HCT116 (cell line): ENCODE measurements at regions not wholly inside any gene's neighbourhood (a gene's known extent, or its start where the extent isn't known, plus 50 kb on each side); places are given as distances from the start of the nearest gene placed in this dataset.

Source experiments
- ATAC-seq: fragments of 200-7000 bp; cut with Tn5 transposase; 2 replicates; pipeline ENCODE4 v1.9.1; 2020; ENCODE audit warnings: mild to moderate bottlenecking, moderate library complexity
- BruUV-seq: library from RNA; stranded (reverse); fragments of 400-500 nt; replicated peaks from 2 replicates; lab custom pipeline; 2021; lab: Mats Ljungman, UMichigan
- CTCF ChIA-PET: fragments of 300-600 bp; sonication (Branson Sonifier 250); formaldehyde crosslinking; loops from one replicate; lab custom pipeline; 2021; ENCODE audit warnings: antibody characterized with exemption; lab: Charles Lee
- POLR2A ChIA-PET: fragments of 300-600, 350-600 bp; sonication (Branson Sonifier 250); formaldehyde crosslinking; loops from one replicate; lab custom pipeline; 2021; ENCODE audit warnings: antibody characterized with exemption; lab: Charles Lee
- RAD21 ChIA-PET, 2 experiments: fragments of 300-600 bp; sonication (Branson Sonifier 250); formaldehyde crosslinking; loops; one replicate each; lab custom pipeline; 2023; ENCODE audit warnings: low total read pairs in 2 of 2; ENCODE audit not compliant: uncharacterized antibody in 2 of 2, unreplicated experiment in 2 of 2, low non-redundant PET in 1 of 2; lab: Charles Lee
- DNase-seq: peaks from one replicate; pipeline ENCODE4 v3.0.0-alpha.2; 2010; ENCODE audit warnings: low read depth, low spot score
- H2AFZ ChIP-seq: fragments of 200-600 bp; shearing (Covaris generic), sonication (generic); 2 replicates; pipeline ENCODE4 v1.6.1; 2017; ENCODE audit warnings: low read depth, mixed run types, mixed read lengths, antibody characterized with exemption, low read length; ENCODE audit not compliant: poor library complexity, severe bottlenecking
- H3K27ac ChIP-seq: 2 replicates; pipeline ENCODE4 v1.5.1; 2012; ENCODE audit warnings: low read depth, low read length
- H3K27me3 ChIP-seq: fragments of 200-600 bp; sonication (generic); 2 replicates; pipeline ENCODE4 v1.6.1; 2016; ENCODE audit warnings: mixed run types, low read length, mixed read lengths; ENCODE audit not compliant: insufficient read depth
- H3K36me3 ChIP-seq, 2 experiments: fragments of 200-500 bp in 1 of 2; fragments of 200-600 bp in 1 of 2; sonication (Bioruptor generic) in 1 of 2; sonication (generic) in 1 of 2; 2 replicates each; pipeline versions ENCODE4 v1.5.1 to v1.6.1; 2014 to 2016; ENCODE audit warnings: low read length in 2 of 2, inconsistent platforms in 1 of 2, mixed read lengths in 1 of 2, mixed run types in 1 of 2; ENCODE audit not compliant: insufficient read depth in 2 of 2, control insufficient read depth in 1 of 2
- H3K4me1 ChIP-seq, 2 experiments: fragments of 200-600 bp in 1 of 2; sonication (generic) in 1 of 2; 2 replicates each; pipeline versions ENCODE4 v1.5.1 to v1.6.1; 2012 to 2017; ENCODE audit warnings: low read length in 2 of 2, inconsistent platforms in 1 of 2, mild to moderate bottlenecking in 1 of 2, mixed read lengths in 1 of 2, mixed run types in 1 of 2, moderate library complexity in 1 of 2; ENCODE audit not compliant: insufficient read depth in 2 of 2, control insufficient read depth in 1 of 2
- H3K4me2 ChIP-seq: fragments of 200-600 bp; sonication (generic); 2 replicates; pipeline ENCODE4 v1.6.1; 2017; ENCODE audit warnings: mixed run types, low read length, mixed read lengths
- H3K4me3 ChIP-seq, 2 experiments: fragments of 200-600 bp in 1 of 2; sonication (generic) in 1 of 2; replicated peaks in 1 of 2; 2 replicates each; pipeline ENCODE4 v1.5.1; 2011 to 2016; ENCODE audit warnings: low read length in 2 of 2, control low read depth in 1 of 2, low read depth in 1 of 2, mild to moderate bottlenecking in 1 of 2, mixed read lengths in 1 of 2, mixed run types in 1 of 2
- H3K79me2 ChIP-seq: fragments of 200-600 bp; sonication (generic); 2 replicates; pipeline ENCODE4 v1.6.1; 2017; ENCODE audit warnings: mild to moderate bottlenecking, mixed run types, low read length, moderate library complexity, mixed read lengths; ENCODE audit not compliant: insufficient read depth
- H3K9ac ChIP-seq: fragments of 200-600 bp; sonication (generic); 2 replicates; pipeline ENCODE4 v1.6.1; 2016; ENCODE audit warnings: low read length, mixed read lengths
- H3K9me2 ChIP-seq: fragments of 200-600 bp; sonication (generic), shearing (Covaris generic); 2 replicates; pipeline ENCODE4 v1.6.1; 2017; ENCODE audit warnings: mixed run types, mild to moderate bottlenecking, moderate library complexity; ENCODE audit not compliant: insufficient read depth
- H3K9me3 ChIP-seq, 2 experiments: fragments of 200-500 bp in 1 of 2; fragments of 200-600 bp in 1 of 2; sonication (Bioruptor generic) in 1 of 2; sonication (generic) in 1 of 2; 2 replicates each; pipeline ENCODE4 v1.6.1; 2014 to 2017; ENCODE audit warnings: low read length in 2 of 2, mixed read lengths in 2 of 2, inconsistent platforms in 1 of 2, low read depth in 1 of 2, mild to moderate bottlenecking in 1 of 2, mixed run types in 1 of 2, moderate library complexity in 1 of 2; ENCODE audit not compliant: control insufficient read depth in 1 of 2, insufficient read depth in 1 of 2
- H4K20me1 ChIP-seq: fragments of 200-600 bp; sonication (generic), shearing (Covaris generic); 2 replicates; pipeline ENCODE4 v1.6.1; 2017; ENCODE audit warnings: mixed run types, mild to moderate bottlenecking, moderate library complexity; ENCODE audit not compliant: insufficient read depth
- EZH2phosphoT487 ChIP-seq: fragments of 200-600 bp; IDR thresholded peaks from 2 replicates; pipeline ENCODE4 v1.6.1; 2018; ENCODE audit warnings: antibody characterized with exemption, borderline replicate concordance
- MAX ChIP-seq: IDR thresholded peaks from 2 replicates; pipeline ENCODE4 v1.6.1; 2012
- POLR2A ChIP-seq: IDR thresholded peaks from 2 replicates; pipeline ENCODE4 v1.7.0; 2011; ENCODE audit warnings: borderline replicate concordance; ENCODE audit not compliant: insufficient read depth, insufficient read length; ENCODE audit errors: extremely low read depth
- RAD21 ChIP-seq: IDR thresholded peaks from 2 replicates; pipeline ENCODE4 v1.6.1; 2012; ENCODE audit warnings: low read depth, mild to moderate bottlenecking
- REST ChIP-seq: IDR thresholded peaks from 2 replicates; pipeline ENCODE4 v1.6.1; 2012; ENCODE audit warnings: low read depth
- SP1 ChIP-seq: IDR thresholded peaks from 2 replicates; pipeline ENCODE4 v1.6.1; 2012; ENCODE audit warnings: low read depth
- SRF ChIP-seq: IDR thresholded peaks from 2 replicates; pipeline ENCODE4 v1.6.1; 2012; ENCODE audit warnings: low read depth
- YY1 ChIP-seq: IDR thresholded peaks from 2 replicates; pipeline ENCODE4 v1.6.1; 2011; ENCODE audit warnings: low read length, low read depth, moderate library complexity, mild to moderate bottlenecking; ENCODE audit not compliant: insufficient replicate concordance; ENCODE audit errors: extremely low read depth
- ZNF274 ChIP-seq: fragments of 200-500 bp; sonication (Bioruptor generic); IDR thresholded peaks from 2 replicates; pipeline ENCODE4 v1.6.1; 2014; ENCODE audit warnings: mild to moderate bottlenecking, low read depth, low read length, inconsistent platforms
- intact Hi-C: fragments of 100-400 bp; cut with micrococcal nuclease; formaldehyde crosslinking; loops from 2 replicates; pipeline ENCODE4 v1.10.0; 2022

GRCh38 chr4:66229885-66230284 lies 559.6 kb upstream of the EPHA5 start:
- Histone ChIP-seq H2AFZ (no peak overlapping the region), H3K9me3 (peaks cover 5 to 12% of the 10 kb centered on the region in 2 experiments; a peak in 3 of 4 replicates), H3K79me2 (no peaks in the 10 kb centered on the region)
- CTCF ChIA-PET, result no interaction called here
- POLR2A ChIA-PET, result no interaction called here
- no peak for DNase-seq
- TF ChIP-seq SP1 (no peak), MAX (no peak), ZNF274 (no peak), POLR2A (no peak), REST (no peak), RAD21 (no peak), SRF (no peak), YY1 (no peak), EZH2phosphoT487 (no peak)
- TF ChIP-seq, all 23 proteins: peak for 0
- intact Hi-C loops, result no loop called here
- H3K36me3 ChIP-seq, result no peaks in the 10 kb centered on the region
- BruUV-seq, result no TSS peak
- H4K20me1 ChIP-seq, result no peaks in the 10 kb centered on the region
- ATAC-seq, result no peak
- no peaks in the 10 kb centered on the region for H3K9me2 ChIP-seq
- no peak overlapping the region for H3K4me2 ChIP-seq
- no peak overlapping the region for H3K27ac ChIP-seq
- H3K4me1 ChIP-seq, result no peaks in the 10 kb centered on the region
- RAD21 ChIA-PET, result no interaction called here
- no peak overlapping the region for H3K9ac ChIP-seq
- no peaks in the 10 kb centered on the region for H3K27me3 ChIP-seq
- no peak overlapping the region for H3K4me3 ChIP-seq
